ENCODE measurements at regions not wholly inside any gene's neighbourhood (a gene's known extent, or its start where the extent isn't known, plus 50 kb on each side); places are given as distances from the start of the nearest gene placed in this dataset.

- H3K4me3 ChIP-seq (ENCODE audit: low read depth, low read length) = no peak overlapping the region
- DNase-seq (ENCODE audit: low read depth) = no peak
- TF ChIP-seq CTCF (IDR thresholded peaks at IDR 0.05; ENCODE audit: control insufficient read depth, extremely low read depth, insufficient read depth) = no peak
These were observed 272.2 kb upstream of the GYPC start for GRCh38 chr2:126383800-126384199.

- DNase-seq (ENCODE audit: low read depth) = no peak
- H3K4me3 ChIP-seq (ENCODE audit: low read depth, low read length) = no peak overlapping the region
- TF ChIP-seq CTCF (IDR thresholded peaks at IDR 0.05; ENCODE audit: control insufficient read depth, extremely low read depth, insufficient read depth) = no peak
These were observed 270.5 kb upstream of the GYPC start for GRCh38 chr2:126385441-126385840.

- no peak overlapping the region for H3K4me3 ChIP-seq (ENCODE audit: low read depth, low read length)
- DNase-seq (ENCODE audit: low read depth) = no peak
- no peak for TF ChIP-seq CTCF (IDR thresholded peaks at IDR 0.05; ENCODE audit: control insufficient read depth, extremely low read depth, insufficient read depth)
These were observed 270.0 kb upstream of the GYPC start for GRCh38 chr2:126385983-126386382.

- no peak for TF ChIP-seq CTCF (IDR thresholded peaks at IDR 0.05; ENCODE audit: control insufficient read depth, extremely low read depth, insufficient read depth)
- no peak overlapping the region for H3K4me3 ChIP-seq (ENCODE audit: low read depth, low read length)
- no peak for DNase-seq (ENCODE audit: low read depth)
These were observed 266.5 kb upstream of the GYPC start for GRCh38 chr2:126389446-126389845.

GRCh38 chr2:126392889-126393288 lies 263.1 kb upstream of the GYPC start:
- DNase-seq (ENCODE audit: low read depth) = no peak
- H3K4me3 ChIP-seq (ENCODE audit: low read depth, low read length) = no peak overlapping the region
- TF ChIP-seq CTCF (IDR thresholded peaks at IDR 0.05; ENCODE audit: control insufficient read depth, extremely low read depth, insufficient read depth) = no peak

GRCh38 chr2:126399001-126399400 lies 257.0 kb upstream of the GYPC start:
- no peak for TF ChIP-seq CTCF (IDR thresholded peaks at IDR 0.05; ENCODE audit: control insufficient read depth, extremely low read depth, insufficient read depth)
- no peak for DNase-seq (ENCODE audit: low read depth)
- H3K4me3 ChIP-seq (ENCODE audit: low read depth, low read length) = no peak overlapping the region

- DNase-seq (ENCODE audit: low read depth) = no peak
- H3K4me3 ChIP-seq (ENCODE audit: low read depth, low read length) = no peak overlapping the region
- no peak for TF ChIP-seq CTCF (IDR thresholded peaks at IDR 0.05; ENCODE audit: control insufficient read depth, extremely low read depth, insufficient read depth)
These were observed 252.8 kb upstream of the GYPC start for GRCh38 chr2:126403039-126403628.
